Activated naive CD4-positive, alpha-beta T cell treated with anti-CD3 and anti-CD28 coated beads, Interleukin-2, amount 10 ng/mL, durations not matched to agents 7 days and 5 days (primary cell): ENCODE measurements at regions not wholly inside any gene's neighbourhood (a gene's known extent, or its start where the extent isn't known, plus 50 kb on each side); places are given as distances from the start of the nearest gene placed in this dataset.

ENCODE experiments used
- CTCF ChIA-PET: fragments of 350-600 bp; sonication (Branson Sonifier 250); formaldehyde crosslinking; loops from one replicate; lab custom pipeline; 2021; ENCODE audit warnings: antibody characterized with exemption; lab: Charles Lee
- DNase-seq: peaks from one replicate; pipeline ENCODE4 v3.0.0-alpha.2; 2020
- H3K27ac Mint-ChIP-seq: one replicate; pipeline ENCODE4 v1.8.0; 2021; ENCODE audit warnings: mild to moderate bottlenecking, moderate library complexity, mixed read lengths
- H3K27me3 Mint-ChIP-seq: one replicate; pipeline ENCODE4 v1.8.0; 2021; ENCODE audit warnings: mild to moderate bottlenecking, mixed read lengths
- H3K36me3 Mint-ChIP-seq: one replicate; pipeline ENCODE4 v1.8.0; 2021; ENCODE audit warnings: mixed read lengths
- H3K4me1 Mint-ChIP-seq: one replicate; pipeline ENCODE4 v1.8.0; 2021; ENCODE audit warnings: mixed read lengths
- H3K4me3 Mint-ChIP-seq: one replicate; pipeline ENCODE4 v1.8.0; 2021; ENCODE audit warnings: mild to moderate bottlenecking, moderate library complexity, mixed read lengths
- H3K9me3 Mint-ChIP-seq: one replicate; pipeline ENCODE4 v1.8.0; 2021; ENCODE audit warnings: mixed read lengths

DNA sequence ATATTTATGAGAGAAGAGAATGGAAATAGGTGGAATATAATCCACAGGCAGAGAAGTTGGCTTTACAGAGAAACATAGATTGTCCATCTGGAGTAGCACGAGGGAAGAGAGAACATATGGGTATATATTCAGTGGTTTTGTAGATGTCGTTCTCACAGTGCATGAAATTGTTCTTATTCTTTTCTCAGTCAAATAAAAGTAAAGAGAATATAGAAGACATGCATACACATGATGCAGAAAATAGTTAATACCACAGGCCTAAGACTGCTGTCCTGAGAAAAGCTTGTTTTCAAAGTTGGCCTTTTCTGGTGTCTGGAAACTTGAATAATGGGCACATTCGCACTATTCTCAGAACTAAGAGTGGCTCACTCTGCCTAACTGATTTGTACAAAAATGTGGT lies 378.1 kb downstream of the GABRG1 start:
- Mint-ChIP-seq H3K36me3 (no peaks in the 10 kb centered on the region), H3K4me1 (no peaks in the 10 kb centered on the region), H3K4me3 (no peak overlapping the region), H3K9me3 (peaks cover 9% of the 10 kb centered on the region), H3K27me3 (no peaks in the 10 kb centered on the region), H3K27ac (no peak overlapping the region)
- CTCF ChIA-PET = no interaction called here
- DNase-seq = no peak

DNA sequence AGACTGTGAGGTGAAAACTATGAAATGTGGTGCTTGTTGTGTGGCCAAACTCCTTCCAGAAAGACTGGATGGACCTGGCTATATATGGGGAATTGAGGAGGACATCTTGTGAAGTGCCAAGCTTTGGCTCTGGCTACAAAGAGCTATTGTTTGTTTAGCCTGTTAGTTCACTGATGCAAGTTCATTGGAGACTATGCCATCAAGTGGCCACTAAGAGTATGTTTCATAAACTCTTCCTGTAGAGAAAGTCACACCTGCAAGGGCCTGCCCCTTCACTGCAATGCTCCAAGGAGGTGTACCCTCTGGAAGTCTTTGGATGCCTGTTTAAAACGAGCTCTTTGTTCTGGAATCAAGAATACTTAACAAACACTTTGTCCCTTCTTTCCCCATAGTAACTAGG lies 382.0 kb downstream of the GABRG1 start:
- no peaks in the 10 kb centered on the region for H3K36me3 Mint-ChIP-seq
- H3K4me3 Mint-ChIP-seq = no peak overlapping the region
- no peak for DNase-seq
- H3K9me3 Mint-ChIP-seq = peaks cover 22% of the 10 kb centered on the region
- no peaks in the 10 kb centered on the region for H3K4me1 Mint-ChIP-seq
- CTCF ChIA-PET = no interaction called here
- no peaks in the 10 kb centered on the region for H3K27me3 Mint-ChIP-seq
- H3K27ac Mint-ChIP-seq = no peak overlapping the region

DNA sequence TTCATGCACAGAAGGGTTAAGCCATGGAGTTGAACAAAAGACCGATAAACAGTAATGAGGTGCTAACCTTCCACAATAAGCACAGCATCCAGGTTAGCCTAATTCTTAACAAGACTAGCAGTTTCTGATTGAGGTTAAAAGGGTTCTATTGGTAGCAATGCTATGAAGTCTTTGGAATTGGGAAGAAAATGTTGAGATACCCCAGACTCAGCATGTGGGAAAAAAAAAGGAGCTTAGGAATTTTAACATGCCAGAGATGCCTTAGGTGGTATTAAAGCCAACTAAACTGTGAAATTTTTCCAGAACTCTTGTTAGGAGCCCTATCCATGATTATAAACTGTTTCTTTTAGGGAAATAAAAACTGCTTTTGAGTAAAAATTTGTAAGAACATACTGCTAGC lies 391.7 kb downstream of the GABRG1 start:
- Mint-ChIP-seq H3K9me3 (peaks cover 3% of the 10 kb centered on the region), H3K4me3 (no peak overlapping the region), H3K27ac (no peak overlapping the region), H3K27me3 (no peaks in the 10 kb centered on the region), H3K36me3 (no peaks in the 10 kb centered on the region), H3K4me1 (no peaks in the 10 kb centered on the region)
- CTCF ChIA-PET = no interaction called here
- no peak for DNase-seq

DNA sequence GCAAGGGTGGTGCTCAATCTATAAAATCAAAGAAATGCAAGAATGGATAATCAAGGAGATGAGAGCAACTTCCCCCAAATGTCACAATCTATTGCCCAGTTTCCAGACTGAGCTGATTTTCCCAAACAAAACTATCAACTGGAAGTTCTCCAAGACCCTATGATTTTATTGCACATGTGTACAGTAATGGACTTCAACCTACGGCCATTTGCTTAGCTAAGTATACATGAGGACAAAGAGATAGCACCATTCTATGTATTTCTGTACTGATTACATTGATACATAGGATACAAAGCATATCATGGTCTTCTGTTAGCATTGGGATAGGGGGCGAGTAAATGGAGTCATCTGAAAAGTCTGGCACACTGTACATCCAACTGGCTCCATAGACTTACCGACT lies 407.8 kb downstream of the GABRG1 start:
- Mint-ChIP-seq H3K27me3 (no peaks in the 10 kb centered on the region), H3K4me1 (no peaks in the 10 kb centered on the region), H3K4me3 (no peak overlapping the region), H3K36me3 (no peaks in the 10 kb centered on the region), H3K27ac (no peak overlapping the region), H3K9me3 (peaks cover 21% of the 10 kb centered on the region)
- CTCF ChIA-PET = no interaction called here
- no peak for DNase-seq

DNA sequence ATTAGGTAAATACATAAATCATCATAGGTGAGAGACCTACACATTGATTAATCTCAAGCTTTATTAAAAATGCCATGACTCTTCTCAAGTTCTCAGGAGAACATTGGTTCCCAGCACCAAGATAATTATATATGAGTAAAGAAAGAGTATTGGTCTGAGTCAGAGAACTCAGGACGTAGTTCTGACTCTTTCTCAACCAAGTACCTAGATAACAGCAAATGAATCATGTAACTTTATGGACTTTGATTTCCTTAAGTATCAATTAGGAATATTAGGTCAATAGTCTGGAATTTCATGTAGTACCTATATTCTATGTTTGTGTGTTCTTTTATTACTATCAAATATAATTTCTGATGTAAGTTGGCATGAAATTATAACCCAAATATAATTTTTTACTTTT lies 409.9 kb downstream of the GABRG1 start:
- CTCF ChIA-PET = no interaction called here
- no peak for DNase-seq
- no peak overlapping the region for H3K27ac Mint-ChIP-seq
- H3K36me3 Mint-ChIP-seq = no peaks in the 10 kb centered on the region
- H3K4me1 Mint-ChIP-seq = no peaks in the 10 kb centered on the region
- no peaks in the 10 kb centered on the region for H3K27me3 Mint-ChIP-seq
- H3K4me3 Mint-ChIP-seq = no peak overlapping the region
- H3K9me3 Mint-ChIP-seq = peaks cover 19% of the 10 kb centered on the region

DNA sequence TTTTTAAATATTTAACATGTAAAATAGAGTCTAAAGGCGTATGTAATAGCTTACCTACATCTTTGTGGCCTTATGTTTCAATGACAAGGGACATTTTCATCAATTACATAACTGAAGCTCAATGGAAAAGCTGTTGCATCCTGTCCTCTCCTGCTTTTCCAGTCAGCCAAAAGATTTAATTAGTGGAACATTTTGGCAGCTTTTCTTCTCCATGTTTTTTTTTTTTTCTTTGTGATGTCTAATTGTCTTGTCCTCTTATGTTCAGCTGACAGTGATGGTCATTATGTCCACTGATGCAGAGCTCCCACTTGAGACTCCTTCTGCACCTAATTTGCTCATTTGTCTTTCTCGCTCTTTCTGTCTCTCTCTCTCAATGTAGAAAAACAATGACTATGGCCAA lies 422.2 kb downstream of the GABRG1 start:
- CTCF ChIA-PET = no interaction called here
- H3K27me3 Mint-ChIP-seq = no peaks in the 10 kb centered on the region

DNA sequence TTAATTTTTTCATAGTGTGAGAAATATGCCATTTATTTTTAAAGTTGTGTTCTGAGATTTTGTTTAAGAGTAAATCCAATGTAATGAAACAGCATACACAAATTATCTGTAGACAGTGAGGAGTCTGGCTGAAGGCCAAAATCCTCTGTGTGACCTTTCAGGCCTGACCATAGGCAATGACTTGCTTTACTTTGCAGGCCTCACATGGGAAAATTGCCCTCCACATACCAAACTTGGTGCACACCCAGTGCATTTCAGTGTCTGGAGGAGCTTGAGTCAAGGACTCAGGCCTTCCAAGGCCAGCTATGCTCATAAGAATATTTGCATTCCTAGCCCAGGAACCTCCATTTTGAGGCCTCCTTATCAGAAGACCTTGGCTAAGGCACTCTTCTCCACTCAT lies 430.1 kb downstream of the GABRG1 start:
- no peak for DNase-seq
- CTCF ChIA-PET = no interaction called here

More for the DNA sequence above, 422.2 kb downstream of the GABRG1 start:
- Mint-ChIP-seq H3K9me3 (peaks cover 4% of the 10 kb centered on the region), H3K36me3 (no peaks in the 10 kb centered on the region), H3K4me1 (no peaks in the 10 kb centered on the region), H3K27ac (no peak overlapping the region), H3K4me3 (no peak overlapping the region)
- DNase-seq = no peak

DNA sequence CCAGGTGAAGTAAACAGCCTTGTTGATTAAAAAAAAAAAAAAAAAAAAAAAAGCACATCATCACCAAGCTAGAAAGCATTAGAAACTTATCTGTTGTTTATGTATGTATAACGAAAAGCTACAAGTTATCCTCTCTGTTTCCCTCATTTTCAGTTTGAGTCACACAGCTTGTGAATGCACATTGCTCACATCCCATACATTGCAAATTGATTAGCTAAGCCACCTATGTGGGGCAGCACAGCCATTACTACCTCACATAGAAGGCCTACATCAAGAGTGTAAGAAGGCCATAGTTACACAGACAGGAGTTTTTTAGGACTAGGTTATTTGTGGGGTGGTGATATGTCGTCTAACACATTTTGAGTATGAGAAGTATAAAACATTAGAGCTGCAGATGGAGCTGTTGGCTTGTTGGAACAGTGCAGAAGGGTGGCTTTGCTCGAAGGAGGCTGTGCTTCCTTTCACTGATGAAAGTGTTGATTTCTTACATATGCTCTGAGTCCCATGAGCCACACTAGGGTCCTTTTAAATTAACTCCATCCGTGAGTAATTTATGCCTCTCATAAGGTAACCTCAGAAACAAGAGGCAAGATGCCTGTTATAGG lies 431.6 kb downstream of the GABRG1 start:
- no peak for DNase-seq
- Mint-ChIP-seq H3K27me3 (no peaks in the 10 kb centered on the region), H3K36me3 (no peaks in the 10 kb centered on the region), H3K4me3 (no peak overlapping the region), H3K4me1 (no peaks in the 10 kb centered on the region), H3K27ac (no peak overlapping the region), H3K9me3 (peaks cover 19% of the 10 kb centered on the region)
- CTCF ChIA-PET = no interaction called here

More for the DNA sequence above, 430.1 kb downstream of the GABRG1 start:
- no peaks in the 10 kb centered on the region for H3K36me3 Mint-ChIP-seq
- H3K27me3 Mint-ChIP-seq = no peaks in the 10 kb centered on the region
- H3K27ac Mint-ChIP-seq = no peak overlapping the region
- no peak overlapping the region for H3K4me3 Mint-ChIP-seq
- no peaks in the 10 kb centered on the region for H3K4me1 Mint-ChIP-seq
- H3K9me3 Mint-ChIP-seq = peaks cover 17% of the 10 kb centered on the region

DNA sequence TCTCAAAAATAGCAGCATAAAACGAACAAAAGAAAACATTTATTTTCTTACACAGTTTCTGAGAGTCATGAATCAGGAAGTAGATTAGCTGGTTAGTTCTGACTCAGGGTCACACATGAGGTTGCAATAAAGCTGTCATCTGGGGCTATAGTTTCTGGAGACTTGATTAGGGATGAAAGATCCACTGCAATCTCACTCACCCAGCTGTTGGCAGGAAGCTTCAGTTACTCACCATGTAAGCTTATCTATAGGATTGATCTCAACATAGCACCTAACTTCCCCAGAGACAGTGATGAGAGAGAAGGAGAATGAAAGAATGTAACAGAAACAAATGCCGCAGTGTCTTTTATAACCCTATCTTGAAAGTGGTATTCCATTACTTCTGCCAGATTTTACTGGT lies 435.5 kb downstream of the GABRG1 start:
- H3K4me1 Mint-ChIP-seq = no peaks in the 10 kb centered on the region
- no peak overlapping the region for H3K27ac Mint-ChIP-seq
- no peaks in the 10 kb centered on the region for H3K27me3 Mint-ChIP-seq
- DNase-seq = no peak
- CTCF ChIA-PET = no interaction called here
- no peak overlapping the region for H3K4me3 Mint-ChIP-seq
- H3K9me3 Mint-ChIP-seq = peaks cover 20% of the 10 kb centered on the region
- H3K36me3 Mint-ChIP-seq = no peaks in the 10 kb centered on the region

DNA sequence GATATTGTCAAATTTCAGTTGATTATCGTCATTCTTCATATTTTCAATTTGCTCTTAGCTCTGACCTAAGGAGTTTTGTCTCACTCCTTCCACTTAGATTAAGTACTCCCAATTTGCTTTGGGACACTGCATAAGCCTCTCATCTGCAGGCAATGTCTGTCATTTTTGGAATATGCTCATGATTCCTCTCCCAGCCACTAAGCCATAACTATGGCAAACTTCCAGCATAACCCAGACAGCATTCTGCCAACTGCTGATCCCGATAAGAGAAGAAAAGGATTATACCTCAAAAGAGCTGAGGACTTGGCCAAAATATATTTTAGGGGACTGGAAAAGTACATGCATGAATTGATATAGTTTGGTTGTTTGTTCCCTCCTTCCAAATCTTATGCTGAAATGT lies 444.4 kb downstream of the GABRG1 start:
- Mint-ChIP-seq H3K4me1 (no peaks in the 10 kb centered on the region), H3K9me3 (peaks cover 11% of the 10 kb centered on the region), H3K4me3 (no peak overlapping the region), H3K27me3 (no peaks in the 10 kb centered on the region), H3K36me3 (no peaks in the 10 kb centered on the region), H3K27ac (no peak overlapping the region)
- CTCF ChIA-PET = no interaction called here
- no peak for DNase-seq

DNA sequence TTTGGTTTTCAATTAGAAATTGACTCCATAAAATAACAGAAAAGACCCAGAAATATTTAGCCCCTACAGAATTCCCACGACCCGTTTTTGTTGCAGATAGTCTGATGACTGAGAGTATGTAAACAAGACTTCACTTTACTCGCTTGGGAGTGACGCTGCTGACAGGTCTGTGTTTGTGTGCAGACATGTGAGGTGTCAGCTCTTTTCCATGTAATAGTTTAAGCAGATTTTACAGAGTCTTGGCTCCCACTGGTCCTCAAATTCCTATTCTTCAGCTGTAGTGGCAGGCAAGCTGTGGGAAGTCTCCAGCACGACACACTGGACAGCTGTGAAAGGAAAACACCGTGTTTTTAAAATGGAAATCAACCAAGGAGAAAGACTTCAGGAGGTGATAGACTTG lies 455.7 kb downstream of the GABRG1 start:
- Mint-ChIP-seq H3K9me3 (no peaks in the 10 kb centered on the region), H3K27ac (no peak overlapping the region), H3K4me3 (no peak overlapping the region), H3K4me1 (no peaks in the 10 kb centered on the region), H3K36me3 (no peaks in the 10 kb centered on the region), H3K27me3 (no peaks in the 10 kb centered on the region)
- CTCF ChIA-PET = no interaction called here
- DNase-seq = no peak

DNA sequence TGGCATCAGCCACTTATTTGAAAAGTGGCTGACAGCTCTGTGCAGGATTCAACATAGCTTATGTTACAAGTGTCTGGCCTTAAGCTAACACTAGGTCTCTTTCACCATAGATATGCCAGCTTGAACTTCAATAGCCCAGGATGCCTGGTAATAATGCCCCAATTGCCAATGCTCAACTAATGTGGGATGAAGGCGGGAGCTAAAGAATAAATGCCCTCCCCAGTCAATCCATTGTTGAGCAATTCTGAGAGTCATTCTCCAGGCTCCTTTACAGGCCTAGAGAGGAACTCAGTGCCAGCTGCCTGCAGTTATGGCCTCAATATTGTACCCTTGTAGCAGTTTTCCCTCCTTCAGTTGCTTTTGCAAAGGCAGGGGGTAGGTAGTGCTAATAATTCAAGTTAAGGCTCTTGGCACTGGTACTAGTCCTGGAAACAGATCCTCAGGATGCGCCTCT lies 460.2 kb downstream of the GABRG1 start:
- CTCF ChIA-PET = no interaction called here
- no peaks in the 10 kb centered on the region for H3K27me3 Mint-ChIP-seq
- no peak overlapping the region for H3K27ac Mint-ChIP-seq
- H3K9me3 Mint-ChIP-seq = no peaks in the 10 kb centered on the region
- no peaks in the 10 kb centered on the region for H3K36me3 Mint-ChIP-seq
- H3K4me1 Mint-ChIP-seq = no peaks in the 10 kb centered on the region
- H3K4me3 Mint-ChIP-seq = no peak overlapping the region
- no peak for DNase-seq

DNA sequence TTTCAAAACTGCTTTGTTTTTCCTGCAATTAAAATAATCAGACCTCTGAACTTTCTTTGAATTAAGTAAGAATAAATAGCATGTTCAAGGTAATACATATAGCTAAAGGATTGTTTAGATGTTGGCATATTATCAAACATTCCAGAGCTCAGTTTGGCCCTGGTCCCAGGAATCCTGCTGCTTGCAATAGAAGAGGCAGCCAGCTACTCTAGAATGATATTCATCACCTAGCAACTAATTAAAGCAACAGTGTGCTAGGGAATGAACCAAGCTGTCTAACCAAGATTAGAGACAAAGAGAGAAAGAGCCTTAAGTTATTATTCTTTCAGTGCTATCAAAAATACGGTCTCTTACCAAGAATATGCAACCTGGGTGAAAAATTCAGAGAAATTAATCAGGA lies 460.9 kb downstream of the GABRG1 start:
- H3K4me3 Mint-ChIP-seq = no peak overlapping the region
- H3K36me3 Mint-ChIP-seq = no peaks in the 10 kb centered on the region
- H3K27ac Mint-ChIP-seq = no peak overlapping the region
- no peaks in the 10 kb centered on the region for H3K4me1 Mint-ChIP-seq
- no peaks in the 10 kb centered on the region for H3K9me3 Mint-ChIP-seq
- no peak for DNase-seq
- CTCF ChIA-PET = no interaction called here
- H3K27me3 Mint-ChIP-seq = no peaks in the 10 kb centered on the region

DNA sequence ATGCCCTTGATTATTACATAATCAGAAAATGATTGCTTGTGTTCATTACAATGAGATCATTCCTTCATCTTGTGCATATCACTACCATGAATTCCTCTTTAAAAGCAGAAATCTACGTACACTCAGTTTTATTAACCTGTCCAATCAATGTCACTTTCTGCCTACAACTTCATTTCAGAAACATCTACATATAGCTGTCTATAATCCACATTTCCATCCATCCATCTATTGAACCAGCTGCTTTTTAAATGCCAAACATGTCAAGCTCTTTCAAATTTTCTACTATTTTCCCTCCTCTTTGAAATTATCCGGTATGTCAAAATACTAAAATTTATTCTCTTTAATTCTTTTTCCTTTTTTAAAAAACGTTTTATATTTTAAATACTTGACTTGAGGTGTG lies 462.0 kb downstream of the GABRG1 start:
- DNase-seq = no peak
- Mint-ChIP-seq H3K27ac (no peak overlapping the region), H3K36me3 (no peaks in the 10 kb centered on the region), H3K9me3 (no peaks in the 10 kb centered on the region), H3K4me1 (no peaks in the 10 kb centered on the region), H3K27me3 (no peaks in the 10 kb centered on the region), H3K4me3 (no peak overlapping the region)
- CTCF ChIA-PET = no interaction called here

DNA sequence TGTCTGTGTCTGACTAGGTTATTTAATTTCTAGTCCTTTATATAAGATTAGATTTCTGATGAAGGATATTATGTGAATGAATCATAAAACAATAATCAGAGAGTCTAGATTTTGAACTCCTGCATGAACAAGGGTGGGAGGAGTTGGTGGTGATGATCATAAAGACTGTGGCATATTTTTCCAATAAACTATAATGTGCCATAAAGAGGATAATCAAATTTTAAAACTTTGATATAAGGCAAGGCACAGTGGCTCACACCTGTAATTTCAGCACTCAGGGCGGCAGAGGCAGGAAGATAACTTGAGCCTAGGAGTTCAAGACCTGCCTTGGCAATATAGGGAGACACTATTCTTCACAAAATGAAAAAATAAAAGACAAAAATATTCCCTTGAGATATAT lies 473.3 kb downstream of the GABRG1 start:
- CTCF ChIA-PET = no interaction called here
- H3K27ac Mint-ChIP-seq = no peak overlapping the region
- no peaks in the 10 kb centered on the region for H3K27me3 Mint-ChIP-seq
- H3K9me3 Mint-ChIP-seq = peaks cover 4% of the 10 kb centered on the region
- no peaks in the 10 kb centered on the region for H3K4me1 Mint-ChIP-seq
- H3K4me3 Mint-ChIP-seq = no peak overlapping the region
- DNase-seq = no peak
- no peaks in the 10 kb centered on the region for H3K36me3 Mint-ChIP-seq

DNA sequence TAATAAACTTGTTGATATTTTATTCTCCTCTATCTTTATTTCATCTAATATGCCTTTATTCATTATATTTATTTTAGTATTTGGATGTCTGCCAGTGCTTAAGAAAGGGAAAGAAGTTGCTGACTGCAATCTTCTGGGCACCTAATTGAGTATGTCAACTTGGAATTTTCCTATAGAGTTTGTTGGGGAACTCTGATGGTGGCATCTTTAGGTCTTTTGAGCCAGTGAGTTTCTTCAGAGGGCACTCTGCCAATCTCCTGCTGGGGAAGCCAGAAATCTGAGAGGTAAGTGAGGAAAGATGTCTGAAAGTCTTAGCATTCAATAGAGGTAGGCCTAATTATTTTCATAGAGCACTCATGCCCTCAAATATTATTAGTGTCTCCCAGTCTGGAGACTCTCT lies 475.0 kb downstream of the GABRG1 start:
- no peak overlapping the region for H3K4me3 Mint-ChIP-seq
- peaks cover 3% of the 10 kb centered on the region for H3K9me3 Mint-ChIP-seq
- CTCF ChIA-PET = no interaction called here
- H3K27me3 Mint-ChIP-seq = no peaks in the 10 kb centered on the region
- no peak for DNase-seq
- no peak overlapping the region for H3K27ac Mint-ChIP-seq
- no peaks in the 10 kb centered on the region for H3K36me3 Mint-ChIP-seq
- H3K4me1 Mint-ChIP-seq = no peaks in the 10 kb centered on the region
